ENCODE measurements at regions not wholly inside any gene's neighbourhood (a gene's known extent, or its start where the extent isn't known, plus 50 kb on each side); places are given as distances from the start of the nearest gene placed in this dataset.
"Not testable (repeated sequence)": the region's sequence is repeated elsewhere in the genome, so short reads cannot be mapped to it uniquely, and the experiment has no call there.

- Histone ChIP-seq H3K27me3 (ENCODE audit: control insufficient read depth, insufficient read depth, low read length) (no peaks in the 10 kb centered on the region), H3K4me3 (ENCODE audit: low read length) (no peak overlapping the region), H3K36me3 (ENCODE audit: control insufficient read depth, insufficient read depth, low read length) (no peaks in the 10 kb centered on the region), H3K9me3 (ENCODE audit: control insufficient read depth, insufficient read depth, low read length) (no peaks in the 10 kb centered on the region), H3K4me1 (ENCODE audit: control insufficient read depth, insufficient read depth, low read length) (peaks cover 2% of the 10 kb centered on the region; the same call in 1 of the 2 replicates), H3K27ac (ENCODE audit: low read length) (no peak overlapping the region)
- WGBS (ENCODE audit: insufficient coverage, insufficient read length) = no CpG with 5 or more reads among the region's 4 CpGs
- no peak for DNase-seq (ENCODE audit: low read depth, low spot score)
Observed at GRCh38 chr13:80083853-80084676, 256.9 kb downstream of the SPRY2 start.

DNA sequence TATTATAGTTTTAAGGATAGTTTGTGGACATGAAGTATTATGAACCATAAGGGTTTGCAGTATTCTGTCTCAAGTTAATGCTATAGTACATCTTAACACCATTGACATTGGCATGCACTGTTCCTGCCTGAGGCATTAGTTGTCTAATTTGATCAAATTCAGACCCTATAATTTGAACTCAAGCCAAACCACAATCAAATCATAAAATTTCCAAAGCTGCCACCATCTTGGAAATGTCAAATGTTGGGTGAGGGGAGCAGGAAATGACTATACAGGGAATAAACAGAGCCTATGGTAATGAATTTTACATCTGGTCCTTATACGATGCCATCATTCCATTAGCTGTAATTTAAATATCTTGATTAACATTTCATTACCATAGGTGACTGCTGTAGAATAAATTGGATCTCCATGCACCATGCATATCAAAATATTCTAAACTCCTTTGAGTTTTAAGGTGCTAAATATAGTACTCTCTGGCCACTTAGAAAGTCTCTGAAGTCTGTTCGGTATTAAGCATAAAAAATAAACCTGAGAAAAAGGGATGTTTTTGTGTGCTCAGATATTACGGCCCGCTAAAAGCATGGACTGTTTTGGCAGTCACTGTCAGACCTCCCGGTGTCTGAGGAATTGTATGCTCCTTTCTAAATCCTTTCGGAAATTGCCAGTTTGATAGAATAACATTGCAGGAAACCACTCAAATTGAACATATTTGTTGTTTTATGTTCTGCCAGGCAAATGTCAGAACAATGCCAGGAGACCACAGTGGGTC lies 257.7 kb downstream of the SPRY2 start:
- DNase-seq (ENCODE audit: low read depth, low spot score) = no peak
- Histone ChIP-seq H3K4me1 (ENCODE audit: control insufficient read depth, insufficient read depth, low read length) (peaks cover 2% of the 10 kb centered on the region; the same call in 1 of the 2 replicates), H3K4me3 (ENCODE audit: low read length) (no peak overlapping the region), H3K27ac (ENCODE audit: low read length) (no peak overlapping the region), H3K9me3 (ENCODE audit: control insufficient read depth, insufficient read depth, low read length) (no peaks in the 10 kb centered on the region), H3K27me3 (ENCODE audit: control insufficient read depth, insufficient read depth, low read length) (no peaks in the 10 kb centered on the region), H3K36me3 (ENCODE audit: control insufficient read depth, insufficient read depth, low read length) (no peaks in the 10 kb centered on the region)
- whole genome bisulfite sequencing (ENCODE audit: insufficient coverage, insufficient read length) = no CpG with 5 or more reads among the region's 6 CpGs

DNA sequence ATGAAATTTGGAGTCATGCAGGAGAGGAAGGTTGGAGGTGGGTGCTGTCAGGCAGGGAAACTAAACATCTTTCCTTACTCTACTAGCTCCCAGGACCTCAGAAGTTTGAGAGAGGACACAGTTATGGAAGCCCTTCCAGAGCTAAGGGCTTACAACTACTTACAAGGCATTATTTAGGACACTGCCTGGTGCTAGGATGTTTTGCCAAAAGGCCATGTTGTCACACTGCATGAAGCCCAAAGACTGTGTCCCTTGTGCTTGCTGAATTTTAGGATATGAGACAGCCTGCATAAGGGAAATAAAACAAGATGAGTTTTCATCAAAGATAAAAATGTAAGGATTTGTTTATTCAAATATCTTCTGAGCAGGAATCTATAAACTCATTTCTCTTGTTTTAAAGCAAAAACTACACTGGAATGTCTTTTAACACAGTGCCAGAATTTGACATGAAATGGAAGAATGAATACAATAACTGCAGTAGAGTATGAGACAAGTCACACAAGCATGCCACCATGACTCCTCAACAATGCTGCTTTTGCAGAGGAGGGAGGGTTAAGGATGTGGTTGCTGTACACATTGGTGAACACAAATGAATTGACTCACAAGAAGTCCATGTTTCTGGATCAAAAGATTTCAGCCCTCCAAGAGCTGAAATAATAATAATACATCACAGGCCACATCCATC lies 258.4 kb downstream of the SPRY2 start:
- Histone ChIP-seq H3K27me3 (ENCODE audit: control insufficient read depth, insufficient read depth, low read length) (no peaks in the 10 kb centered on the region), H3K4me3 (ENCODE audit: low read length) (no peak overlapping the region), H3K4me1 (ENCODE audit: control insufficient read depth, insufficient read depth, low read length) (peaks cover 2% of the 10 kb centered on the region; the same call in 1 of the 2 replicates), H3K9me3 (ENCODE audit: control insufficient read depth, insufficient read depth, low read length) (no peaks in the 10 kb centered on the region), H3K36me3 (ENCODE audit: control insufficient read depth, insufficient read depth, low read length) (no peaks in the 10 kb centered on the region), H3K27ac (ENCODE audit: low read length) (no peak overlapping the region)
- DNase-seq (ENCODE audit: low read depth, low spot score) = no peak

- H3K4me1 ChIP-seq (ENCODE audit: control insufficient read depth, insufficient read depth, low read length) = peaks cover 3% of the 10 kb centered on the region; the same call in 1 of the 2 replicates
- no peak overlapping the region for H3K27ac ChIP-seq (ENCODE audit: low read length)
- H3K36me3 ChIP-seq (ENCODE audit: control insufficient read depth, insufficient read depth, low read length) = no peaks in the 10 kb centered on the region
- no CpG with 5 or more reads among the region's 4 CpGs for WGBS (ENCODE audit: insufficient coverage, insufficient read length)
- no peaks in the 10 kb centered on the region for H3K27me3 ChIP-seq (ENCODE audit: control insufficient read depth, insufficient read depth, low read length)
- H3K4me3 ChIP-seq (ENCODE audit: low read length) = no peak overlapping the region
- H3K9me3 ChIP-seq (ENCODE audit: control insufficient read depth, insufficient read depth, low read length) = no peaks in the 10 kb centered on the region
- no peak for DNase-seq (ENCODE audit: low read depth, low spot score)
Observed at GRCh38 chr13:80074811-80075210, 266.1 kb downstream of the SPRY2 start.

GRCh38 chr13:80074143-80074752 lies 266.7 kb downstream of the SPRY2 start:
- WGBS (ENCODE audit: insufficient coverage, insufficient read length) = no CpG with 5 or more reads among the region's 13 CpGs
- no peak overlapping the region for H3K27ac ChIP-seq (ENCODE audit: low read length)
- no peaks in the 10 kb centered on the region for H3K27me3 ChIP-seq (ENCODE audit: control insufficient read depth, insufficient read depth, low read length)
- H3K4me1 ChIP-seq (ENCODE audit: control insufficient read depth, insufficient read depth, low read length) = peaks cover 3% of the 10 kb centered on the region; the same call in 1 of the 2 replicates
- H3K4me3 ChIP-seq (ENCODE audit: low read length) = no peak overlapping the region
- no peak for DNase-seq (ENCODE audit: low read depth, low spot score)
- no peaks in the 10 kb centered on the region for H3K9me3 ChIP-seq (ENCODE audit: control insufficient read depth, insufficient read depth, low read length)
- H3K36me3 ChIP-seq (ENCODE audit: control insufficient read depth, insufficient read depth, low read length) = no peaks in the 10 kb centered on the region

GRCh38 chr13:80072231-80072630 lies 268.7 kb downstream of the SPRY2 start:
- Histone ChIP-seq H3K27ac (ENCODE audit: low read length) (no peak overlapping the region), H3K27me3 (ENCODE audit: control insufficient read depth, insufficient read depth, low read length) (no peaks in the 10 kb centered on the region), H3K36me3 (ENCODE audit: control insufficient read depth, insufficient read depth, low read length) (no peaks in the 10 kb centered on the region), H3K4me3 (ENCODE audit: low read length) (no peak overlapping the region), H3K4me1 (ENCODE audit: control insufficient read depth, insufficient read depth, low read length) (peaks cover 3% of the 10 kb centered on the region; the same call in 1 of the 2 replicates), H3K9me3 (ENCODE audit: control insufficient read depth, insufficient read depth, low read length) (no peaks in the 10 kb centered on the region)
- no peak for DNase-seq (ENCODE audit: low read depth, low spot score)

DNA sequence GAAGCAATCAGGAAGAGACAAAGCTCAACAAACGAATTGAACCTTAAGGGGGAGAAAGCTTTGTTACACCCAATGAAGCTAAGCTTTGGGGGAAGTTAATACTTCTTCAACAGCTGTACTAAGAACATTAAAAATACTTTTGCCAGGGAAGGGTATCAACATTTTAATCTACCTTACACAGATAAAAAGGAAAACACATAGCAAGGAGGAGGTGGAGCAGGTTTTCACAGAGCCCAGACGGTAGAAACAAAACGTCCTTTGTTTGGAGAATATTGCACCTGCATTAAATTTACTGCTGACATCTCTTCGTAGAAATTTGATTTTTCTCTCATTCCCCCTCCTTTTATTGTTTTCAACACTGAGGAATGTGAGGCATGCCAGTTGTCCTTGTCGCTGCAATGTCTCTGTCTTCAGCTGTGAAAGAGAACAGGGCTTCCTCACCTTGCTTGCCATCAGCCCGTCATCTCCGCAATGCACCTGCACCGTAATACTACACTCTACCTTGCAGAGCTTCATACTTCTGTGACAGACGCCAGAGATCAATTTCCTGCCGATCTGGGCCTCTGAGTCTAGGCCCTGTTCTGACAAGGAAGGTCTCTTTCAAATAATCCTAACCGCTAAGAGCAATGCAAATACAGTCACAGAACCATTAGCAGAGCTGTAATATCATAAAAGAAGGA lies 270.8 kb downstream of the SPRY2 start:
- Histone ChIP-seq H3K27ac (ENCODE audit: low read length) (no peak overlapping the region), H3K36me3 (ENCODE audit: control insufficient read depth, insufficient read depth, low read length) (no peaks in the 10 kb centered on the region), H3K9me3 (ENCODE audit: control insufficient read depth, insufficient read depth, low read length) (no peaks in the 10 kb centered on the region), H3K4me3 (ENCODE audit: low read length) (no peak overlapping the region), H3K27me3 (ENCODE audit: control insufficient read depth, insufficient read depth, low read length) (no peaks in the 10 kb centered on the region), H3K4me1 (ENCODE audit: control insufficient read depth, insufficient read depth, low read length) (peaks cover 3% of the 10 kb centered on the region; the same call in 1 of the 2 replicates)
- DNase-seq (ENCODE audit: low read depth, low spot score) = no peak
- WGBS (ENCODE audit: insufficient coverage, insufficient read length) = no CpG with 5 or more reads among the region's 11 CpGs

DNA sequence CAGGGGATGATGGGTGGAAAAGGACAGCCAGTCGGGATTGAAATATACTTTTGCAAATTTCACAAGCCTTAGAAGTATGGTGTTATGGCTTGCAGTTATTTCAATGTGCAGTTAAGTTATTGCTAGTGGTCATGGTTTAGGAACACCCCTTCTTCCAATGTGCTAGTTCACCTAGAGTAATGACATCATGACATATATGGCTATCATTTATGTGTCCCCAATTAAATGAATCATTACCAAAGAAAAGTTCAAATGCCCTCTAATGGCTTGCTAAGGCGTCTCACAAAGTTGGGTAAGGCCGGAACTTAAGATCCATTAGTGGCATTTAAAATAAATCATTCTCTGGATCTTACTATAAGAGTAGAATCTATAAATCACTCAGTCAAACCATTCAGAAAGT lies 271.6 kb downstream of the SPRY2 start:
- WGBS (ENCODE audit: insufficient coverage, insufficient read length) = no CpG with 5 or more reads among the region's 3 CpGs
- no peak overlapping the region for H3K4me3 ChIP-seq (ENCODE audit: low read length)

DNA sequence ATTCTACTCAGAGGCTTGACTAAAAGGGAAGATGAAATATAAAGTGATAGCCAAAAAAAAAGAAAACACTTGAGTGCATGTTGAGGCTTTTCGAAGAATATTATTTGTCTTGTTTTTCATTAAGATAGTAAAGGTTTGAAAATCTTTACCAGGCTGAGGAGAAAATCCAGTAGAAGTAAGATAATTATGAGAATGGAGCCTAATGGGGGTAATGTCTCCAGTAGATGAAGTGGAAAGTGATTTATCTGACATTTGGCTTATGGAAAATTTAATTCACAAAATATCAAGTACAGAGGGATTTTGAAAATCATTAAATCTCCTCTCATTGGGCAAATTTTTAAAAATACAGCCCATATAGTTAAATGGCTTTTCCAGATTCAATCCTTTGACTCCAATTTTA lies 274.9 kb downstream of the SPRY2 start:
- no peak overlapping the region for H3K27ac ChIP-seq (ENCODE audit: low read length)
- WGBS (ENCODE audit: insufficient coverage, insufficient read length) = no CpG with 5 or more reads among the region's 1 CpG
- H3K27me3 ChIP-seq (ENCODE audit: control insufficient read depth, insufficient read depth, low read length) = no peaks in the 10 kb centered on the region
- H3K36me3 ChIP-seq (ENCODE audit: control insufficient read depth, insufficient read depth, low read length) = no peaks in the 10 kb centered on the region
- no peak overlapping the region for H3K4me3 ChIP-seq (ENCODE audit: low read length)
- no peaks in the 10 kb centered on the region for H3K4me1 ChIP-seq (ENCODE audit: control insufficient read depth, insufficient read depth, low read length)
- no peaks in the 10 kb centered on the region for H3K9me3 ChIP-seq (ENCODE audit: control insufficient read depth, insufficient read depth, low read length)
- DNase-seq (ENCODE audit: low read depth, low spot score) = no peak

More for the DNA sequence above, 271.6 kb downstream of the SPRY2 start:
- Histone ChIP-seq H3K4me1 (ENCODE audit: control insufficient read depth, insufficient read depth, low read length) (peaks cover 2% of the 10 kb centered on the region; the same call in 1 of the 2 replicates), H3K9me3 (ENCODE audit: control insufficient read depth, insufficient read depth, low read length) (no peaks in the 10 kb centered on the region), H3K27me3 (ENCODE audit: control insufficient read depth, insufficient read depth, low read length) (no peaks in the 10 kb centered on the region), H3K36me3 (ENCODE audit: control insufficient read depth, insufficient read depth, low read length) (no peaks in the 10 kb centered on the region), H3K27ac (ENCODE audit: low read length) (no peak overlapping the region)
- no peak for DNase-seq (ENCODE audit: low read depth, low spot score)

DNA sequence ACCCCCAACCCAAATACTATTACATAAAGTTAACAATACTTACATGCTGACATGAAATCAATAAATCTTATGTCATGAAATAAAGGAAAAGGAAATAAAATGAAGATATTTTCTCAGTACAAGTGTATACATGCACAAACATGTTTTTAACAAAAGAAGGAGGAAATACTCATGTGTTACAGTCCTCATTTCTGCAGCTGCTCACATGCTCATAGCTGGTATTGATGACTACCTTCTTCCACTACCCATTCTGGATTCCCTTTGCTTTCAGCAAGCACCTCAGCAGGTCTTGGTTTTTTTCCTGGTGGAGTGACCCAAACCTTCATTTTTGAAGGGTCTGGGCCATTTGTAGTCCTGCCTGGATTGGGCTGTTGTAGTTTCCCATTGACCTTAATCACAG lies 278.5 kb downstream of the SPRY2 start:
- H3K9me3 ChIP-seq (ENCODE audit: control insufficient read depth, insufficient read depth, low read length); DNase-seq (ENCODE audit: low read depth, low spot score); H3K27me3 ChIP-seq (ENCODE audit: control insufficient read depth, insufficient read depth, low read length); H3K4me1 ChIP-seq (ENCODE audit: control insufficient read depth, insufficient read depth, low read length); H3K36me3 ChIP-seq (ENCODE audit: control insufficient read depth, insufficient read depth, low read length); H3K4me3 ChIP-seq (ENCODE audit: low read length); H3K27ac ChIP-seq (ENCODE audit: low read length): not testable (repeated sequence)
